ENCODE measurements at regions not wholly inside any gene's neighbourhood (a gene's known extent, or its start where the extent isn't known, plus 50 kb on each side); places are given as distances from the start of the nearest gene placed in this dataset.
A peak's percentile ranks its signal among the peaks of the same experiment; 100 is the strongest.

DNA sequence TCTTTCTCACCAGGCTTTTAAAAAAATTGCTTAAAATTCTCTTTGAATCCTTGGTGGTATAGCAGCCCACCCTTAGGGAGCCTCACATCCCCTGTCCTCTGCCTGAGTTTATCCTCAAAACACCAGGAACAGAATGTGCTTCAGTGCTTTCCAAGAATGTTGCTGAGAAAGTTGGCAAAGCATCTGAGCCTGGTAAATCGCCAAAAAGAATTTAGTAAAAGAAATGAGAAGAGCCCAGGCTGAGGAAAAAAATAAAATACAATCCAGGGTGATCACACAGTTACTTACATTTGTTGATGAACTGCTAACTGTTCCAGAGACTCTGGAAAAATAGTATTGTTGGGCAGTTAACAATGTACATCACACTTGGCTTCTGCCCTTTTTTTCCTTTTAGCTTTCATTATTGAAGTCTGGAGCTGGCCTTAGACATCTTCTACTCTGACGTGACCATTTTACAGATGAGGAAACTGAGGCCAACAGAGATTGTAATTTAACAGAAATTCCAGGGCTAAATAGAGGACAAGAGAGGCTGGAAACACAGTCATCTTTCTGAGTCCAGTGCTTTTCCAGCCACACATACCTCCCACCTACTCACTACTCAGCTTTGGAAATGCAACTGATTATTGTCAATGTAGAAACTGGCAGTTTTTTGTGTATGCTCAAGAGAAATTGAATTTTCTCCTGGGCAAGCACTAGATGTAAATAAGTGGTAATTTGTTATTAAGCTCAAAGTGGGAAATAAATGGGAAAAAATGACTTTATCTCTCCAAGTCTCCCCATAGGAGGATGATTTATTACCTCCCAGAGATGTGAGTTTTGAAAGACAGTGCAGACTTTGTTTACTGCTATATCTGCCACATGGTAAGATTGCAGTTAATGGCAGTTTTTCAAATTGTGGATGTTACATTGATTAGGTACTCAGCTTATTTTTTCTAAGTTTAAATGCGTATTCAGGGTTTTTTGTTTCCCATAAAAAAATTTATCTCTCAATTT lies 86.7 kb upstream of the ALDH1A1 start:
- H3K36me3 ChIP-seq (ENCODE audit: control insufficient read depth in 5 of 5, insufficient read depth in 5 of 5, low read length in 5 of 5), result no peaks in the 10 kb centered on the region
- H3K27ac ChIP-seq (ENCODE audit: low read depth, low read length), result peak overlapping the region; percentile 19
- no peak overlapping the region for H3K4me3 ChIP-seq (ENCODE audit: low read depth in 1 of 5, low read length in 5 of 5)
- no peak overlapping the region for H3K9ac ChIP-seq (ENCODE audit: low read length in 5 of 5)
- H3K9me3 ChIP-seq (ENCODE audit: control insufficient read depth in 5 of 5, low read length in 5 of 5), result no peaks in the 10 kb centered on the region
- H3K4me1 ChIP-seq (ENCODE audit: control insufficient read depth in 5 of 5, insufficient read depth in 5 of 5, low read length in 5 of 5), result peaks cover 6 to 31% (median 23%) of the 10 kb centered on the region in 5 donors
- H3K27me3 ChIP-seq (ENCODE audit: control insufficient read depth in 5 of 5, insufficient read depth in 4 of 5, low read length in 5 of 5), result no peaks in the 10 kb centered on the region

- Histone ChIP-seq H3K4me3 (ENCODE audit: low read depth in 1 of 5, low read length in 5 of 5) (peak overlapping the region in 1 of 5 donors; percentile 13), H3K36me3 (ENCODE audit: control insufficient read depth in 5 of 5, insufficient read depth in 5 of 5, low read length in 5 of 5) (no peaks in the 10 kb centered on the region), H3K27ac (ENCODE audit: low read depth, low read length) (peak overlapping the region; percentile 19), H3K9ac (ENCODE audit: low read length in 5 of 5) (peak overlapping the region in 2 of 5 donors; percentile 12 to 49), H3K9me3 (ENCODE audit: control insufficient read depth in 5 of 5, low read length in 5 of 5) (no peaks in the 10 kb centered on the region), H3K27me3 (ENCODE audit: control insufficient read depth in 5 of 5, insufficient read depth in 4 of 5, low read length in 5 of 5) (no peaks in the 10 kb centered on the region), H3K4me1 (ENCODE audit: control insufficient read depth in 5 of 5, insufficient read depth in 5 of 5, low read length in 5 of 5) (peaks cover 6 to 31% (median 23%) of the 10 kb centered on the region in 5 donors)
Observed at GRCh38 chr9:73038613-73039012, 85.8 kb upstream of the ALDH1A1 start.

DNA sequence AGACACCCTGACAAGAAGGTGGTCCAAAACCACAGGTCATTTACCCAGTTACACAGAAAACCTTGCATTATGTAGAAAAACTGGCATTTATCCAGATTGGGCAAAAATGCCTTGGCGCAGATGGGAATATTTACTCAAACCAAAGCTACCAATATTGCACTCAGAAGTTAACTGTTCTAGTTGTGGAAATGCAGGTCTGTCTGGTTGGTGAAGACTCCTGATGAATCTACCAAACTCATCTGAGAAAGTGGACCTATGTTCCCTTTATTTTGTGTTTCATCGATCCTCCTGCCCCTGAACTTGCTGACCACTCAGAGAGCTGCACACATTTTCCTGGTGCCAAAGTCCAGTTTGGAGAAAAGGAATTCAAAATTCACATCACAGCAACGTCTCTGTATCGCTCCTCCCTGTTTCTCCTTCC lies 85.2 kb upstream of the ALDH1A1 start:
- Histone ChIP-seq H3K27me3 (ENCODE audit: control insufficient read depth in 5 of 5, insufficient read depth in 4 of 5, low read length in 5 of 5) (no peaks in the 10 kb centered on the region), H3K4me3 (ENCODE audit: low read depth in 1 of 5, low read length in 5 of 5) (peak overlapping the region in 1 of 5 donors; percentile 9), H3K9ac (ENCODE audit: low read length in 5 of 5) (peak overlapping the region in 1 of 5 donors; percentile 12), H3K36me3 (ENCODE audit: control insufficient read depth in 5 of 5, insufficient read depth in 5 of 5, low read length in 5 of 5) (no peaks in the 10 kb centered on the region), H3K4me1 (ENCODE audit: control insufficient read depth in 5 of 5, insufficient read depth in 5 of 5, low read length in 5 of 5) (peaks cover 6 to 31% (median 23%) of the 10 kb centered on the region in 5 donors), H3K9me3 (ENCODE audit: control insufficient read depth in 5 of 5, low read length in 5 of 5) (no peaks in the 10 kb centered on the region), H3K27ac (ENCODE audit: low read depth, low read length) (no peak overlapping the region)

GRCh38 chr9:73037613-73038012 lies 84.8 kb upstream of the ALDH1A1 start:
- no peaks in the 10 kb centered on the region for H3K27me3 ChIP-seq (ENCODE audit: control insufficient read depth in 5 of 5, insufficient read depth in 4 of 5, low read length in 5 of 5)
- no peaks in the 10 kb centered on the region for H3K36me3 ChIP-seq (ENCODE audit: control insufficient read depth in 5 of 5, insufficient read depth in 5 of 5, low read length in 5 of 5)
- no peak overlapping the region for H3K4me3 ChIP-seq (ENCODE audit: low read depth in 1 of 5, low read length in 5 of 5)
- no peak overlapping the region for H3K27ac ChIP-seq (ENCODE audit: low read depth, low read length)
- peak overlapping the region in 1 of 5 donors; percentile 12 for H3K9ac ChIP-seq (ENCODE audit: low read length in 5 of 5)
- peaks cover 6 to 31% (median 23%) of the 10 kb centered on the region in 5 donors for H3K4me1 ChIP-seq (ENCODE audit: control insufficient read depth in 5 of 5, insufficient read depth in 5 of 5, low read length in 5 of 5)
- H3K9me3 ChIP-seq (ENCODE audit: control insufficient read depth in 5 of 5, low read length in 5 of 5), result no peaks in the 10 kb centered on the region

DNA sequence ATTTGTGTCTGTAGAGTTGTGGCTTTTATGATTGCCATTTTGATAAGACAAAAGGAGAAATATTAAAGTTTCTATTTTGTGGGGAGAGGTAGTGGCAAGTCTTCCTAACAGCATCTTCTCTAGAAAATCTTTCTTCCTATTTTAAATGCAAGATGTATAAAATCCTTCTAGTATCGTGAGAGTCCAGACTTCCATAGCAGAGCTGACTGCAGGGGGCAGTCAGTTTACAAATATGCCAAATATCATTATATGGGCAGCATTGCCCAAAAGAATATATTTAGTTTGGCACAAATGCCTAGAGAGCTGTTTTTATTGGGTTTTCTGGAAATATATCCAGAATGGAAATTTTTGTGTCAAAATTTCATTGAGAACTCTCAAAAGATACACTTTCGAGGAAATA lies 82.1 kb upstream of the ALDH1A1 start:
- no peak overlapping the region for H3K27ac ChIP-seq (ENCODE audit: low read depth, low read length)
- H3K4me1 ChIP-seq (ENCODE audit: control insufficient read depth in 5 of 5, insufficient read depth in 5 of 5, low read length in 5 of 5), result peaks cover 6 to 29% (median 23%) of the 10 kb centered on the region in 5 donors
- H3K9me3 ChIP-seq (ENCODE audit: control insufficient read depth in 5 of 5, low read length in 5 of 5), result no peaks in the 10 kb centered on the region
- H3K27me3 ChIP-seq (ENCODE audit: control insufficient read depth in 5 of 5, insufficient read depth in 4 of 5, low read length in 5 of 5), result no peaks in the 10 kb centered on the region
- H3K4me3 ChIP-seq (ENCODE audit: low read depth in 1 of 5, low read length in 5 of 5), result no peak overlapping the region
- H3K36me3 ChIP-seq (ENCODE audit: control insufficient read depth in 5 of 5, insufficient read depth in 5 of 5, low read length in 5 of 5), result no peaks in the 10 kb centered on the region
- H3K9ac ChIP-seq (ENCODE audit: low read length in 5 of 5), result no peak overlapping the region

- Histone ChIP-seq H3K27ac (ENCODE audit: low read depth, low read length) (no peak overlapping the region), H3K4me3 (ENCODE audit: low read depth in 1 of 5, low read length in 5 of 5) (no peak overlapping the region)
Observed at GRCh38 chr9:73031350-73031749, 78.5 kb upstream of the ALDH1A1 start.

GRCh38 chr9:73030370-73031030 lies 77.6 kb upstream of the ALDH1A1 start:
- no peak overlapping the region for H3K27ac ChIP-seq (ENCODE audit: low read depth, low read length)
- no peaks in the 10 kb centered on the region for H3K4me1 ChIP-seq (ENCODE audit: control insufficient read depth in 5 of 5, insufficient read depth in 5 of 5, low read length in 5 of 5)
- no peaks in the 10 kb centered on the region for H3K36me3 ChIP-seq (ENCODE audit: control insufficient read depth in 5 of 5, insufficient read depth in 5 of 5, low read length in 5 of 5)
- no peaks in the 10 kb centered on the region for H3K9me3 ChIP-seq (ENCODE audit: control insufficient read depth in 5 of 5, low read length in 5 of 5)
- no peaks in the 10 kb centered on the region for H3K27me3 ChIP-seq (ENCODE audit: control insufficient read depth in 5 of 5, insufficient read depth in 4 of 5, low read length in 5 of 5)
- H3K9ac ChIP-seq (ENCODE audit: low read length in 5 of 5), result no peak overlapping the region
- H3K4me3 ChIP-seq (ENCODE audit: low read depth in 1 of 5, low read length in 5 of 5), result no peak overlapping the region

More at GRCh38 chr9:73031350-73031749, 78.5 kb upstream of the ALDH1A1 start:
- Histone ChIP-seq H3K36me3 (ENCODE audit: control insufficient read depth in 5 of 5, insufficient read depth in 5 of 5, low read length in 5 of 5) (no peaks in the 10 kb centered on the region), H3K27me3 (ENCODE audit: control insufficient read depth in 5 of 5, insufficient read depth in 4 of 5, low read length in 5 of 5) (no peaks in the 10 kb centered on the region), H3K4me1 (ENCODE audit: control insufficient read depth in 5 of 5, insufficient read depth in 5 of 5, low read length in 5 of 5) (no peaks in the 10 kb centered on the region), H3K9ac (ENCODE audit: low read length in 5 of 5) (no peak overlapping the region), H3K9me3 (ENCODE audit: control insufficient read depth in 5 of 5, low read length in 5 of 5) (no peaks in the 10 kb centered on the region)

GRCh38 chr9:73029346-73029745 lies 76.5 kb upstream of the ALDH1A1 start:
- no peak overlapping the region for H3K27ac ChIP-seq (ENCODE audit: low read depth, low read length)
- H3K36me3 ChIP-seq (ENCODE audit: control insufficient read depth in 5 of 5, insufficient read depth in 5 of 5, low read length in 5 of 5), result no peaks in the 10 kb centered on the region
- H3K27me3 ChIP-seq (ENCODE audit: control insufficient read depth in 5 of 5, insufficient read depth in 4 of 5, low read length in 5 of 5), result no peaks in the 10 kb centered on the region
- H3K4me3 ChIP-seq (ENCODE audit: low read depth in 1 of 5, low read length in 5 of 5), result no peak overlapping the region
- H3K9ac ChIP-seq (ENCODE audit: low read length in 5 of 5), result no peak overlapping the region
- no peaks in the 10 kb centered on the region for H3K4me1 ChIP-seq (ENCODE audit: control insufficient read depth in 5 of 5, insufficient read depth in 5 of 5, low read length in 5 of 5)
- H3K9me3 ChIP-seq (ENCODE audit: control insufficient read depth in 5 of 5, low read length in 5 of 5), result no peaks in the 10 kb centered on the region

DNA sequence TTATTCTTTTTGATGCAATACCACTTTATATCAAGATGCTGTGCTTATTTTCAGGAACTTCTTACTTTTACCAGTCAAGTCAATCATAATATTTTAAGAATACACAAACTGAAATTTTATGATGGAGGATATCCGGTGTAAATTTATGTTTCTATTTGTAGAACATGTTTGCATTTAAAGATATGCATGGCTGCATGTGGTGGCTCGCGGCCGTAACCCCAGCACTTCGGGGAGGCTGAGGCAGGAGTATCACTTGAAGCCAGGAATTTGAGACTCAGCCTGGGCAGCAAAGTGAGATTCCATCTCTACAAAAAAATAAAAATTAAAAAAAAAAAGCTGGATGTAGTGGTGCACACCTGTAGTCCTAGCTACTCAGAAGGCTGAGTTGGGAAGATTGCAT lies 73.5 kb upstream of the ALDH1A1 start:
- Histone ChIP-seq H3K9me3 (ENCODE audit: control insufficient read depth in 5 of 5, low read length in 5 of 5) (no peaks in the 10 kb centered on the region), H3K36me3 (ENCODE audit: control insufficient read depth in 5 of 5, insufficient read depth in 5 of 5, low read length in 5 of 5) (no peaks in the 10 kb centered on the region), H3K9ac (ENCODE audit: low read length in 5 of 5) (no peak overlapping the region), H3K4me3 (ENCODE audit: low read depth in 1 of 5, low read length in 5 of 5) (no peak overlapping the region), H3K27me3 (ENCODE audit: control insufficient read depth in 5 of 5, insufficient read depth in 4 of 5, low read length in 5 of 5) (no peaks in the 10 kb centered on the region), H3K27ac (ENCODE audit: low read depth, low read length) (no peak overlapping the region), H3K4me1 (ENCODE audit: control insufficient read depth in 5 of 5, insufficient read depth in 5 of 5, low read length in 5 of 5) (peaks cover 0 to 3% (median 2%) of the 10 kb centered on the region in 5 donors)

DNA sequence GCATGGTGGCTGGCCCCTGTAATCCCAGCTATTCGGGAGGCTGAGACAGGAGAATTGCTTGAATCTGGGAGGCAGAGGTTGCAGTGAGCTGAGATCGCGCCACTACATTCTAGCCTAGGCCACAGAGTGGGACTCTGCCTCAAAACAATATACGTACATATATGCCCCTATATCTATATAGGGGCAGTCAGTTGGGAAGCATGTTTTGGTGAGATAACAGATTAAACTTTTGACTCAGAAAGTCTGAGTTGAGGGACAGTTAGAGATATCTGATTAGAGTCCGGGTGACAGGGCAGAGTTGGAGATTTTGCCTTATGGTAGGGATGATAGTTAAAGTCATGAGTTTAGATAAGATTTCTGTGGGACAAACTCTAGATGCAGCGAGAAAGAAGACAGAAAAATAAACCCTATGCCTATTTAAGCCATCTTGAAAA lies 71.8 kb upstream of the ALDH1A1 start:
- H3K4me1 ChIP-seq (ENCODE audit: control insufficient read depth in 5 of 5, insufficient read depth in 5 of 5, low read length in 5 of 5), result peaks cover 0 to 3% (median 2%) of the 10 kb centered on the region in 5 donors
- H3K9ac ChIP-seq (ENCODE audit: low read length in 5 of 5), result no peak overlapping the region

More for the DNA sequence above, 71.8 kb upstream of the ALDH1A1 start:
- Histone ChIP-seq H3K27ac (ENCODE audit: low read depth, low read length) (no peak overlapping the region), H3K9me3 (ENCODE audit: control insufficient read depth in 5 of 5, low read length in 5 of 5) (no peaks in the 10 kb centered on the region), H3K36me3 (ENCODE audit: control insufficient read depth in 5 of 5, insufficient read depth in 5 of 5, low read length in 5 of 5) (no peaks in the 10 kb centered on the region), H3K4me3 (ENCODE audit: low read depth in 1 of 5, low read length in 5 of 5) (no peak overlapping the region), H3K27me3 (ENCODE audit: control insufficient read depth in 5 of 5, insufficient read depth in 4 of 5, low read length in 5 of 5) (no peaks in the 10 kb centered on the region)
